Hepatocyte (in vitro differentiated cells): ENCODE measurements at regions not wholly inside any gene's neighbourhood (a gene's known extent, or its start where the extent isn't known, plus 50 kb on each side); places are given as distances from the start of the nearest gene placed in this dataset.
"Not testable (repeated sequence)": the region's sequence is repeated elsewhere in the genome, so short reads cannot be mapped to it uniquely, and the experiment has no call there.

Experiments used
- DNase-seq: peaks from one replicate; pipeline ENCODE4 v3.0.0-alpha.2; 2016; ENCODE audit warnings: low spot score
- H2AFZ ChIP-seq: fragments of 200-600 bp; sonication (generic); 2 replicates; pipeline ENCODE4 v1.6.0; 2016; ENCODE audit warnings: antibody characterized with exemption, mild to moderate bottlenecking
- H3K27ac ChIP-seq: fragments of 200-600 bp; sonication (generic); 2 replicates; pipeline ENCODE4 v1.5.1; 2016; ENCODE audit warnings: mild to moderate bottlenecking
- H3K27me3 ChIP-seq: fragments of 200-600 bp; sonication (generic); 2 replicates; pipeline ENCODE4 v1.6.1; 2016
- H3K36me3 ChIP-seq: fragments of 200-600 bp; sonication (generic); replicated peaks from 2 replicates; pipeline ENCODE4 v1.5.1; 2016; ENCODE audit warnings: low read depth; ENCODE audit not compliant: insufficient read depth
- H3K4me1 ChIP-seq: fragments of 200-600 bp; sonication (generic); 2 replicates; pipeline ENCODE4 v1.5.1; 2016; ENCODE audit warnings: mild to moderate bottlenecking, moderate library complexity; ENCODE audit not compliant: insufficient read depth
- H3K4me2 ChIP-seq: fragments of 200-600 bp; sonication (generic); 2 replicates; pipeline ENCODE4 v1.6.0; 2016
- H3K4me3 ChIP-seq: fragments of 200-600 bp; sonication (generic); 2 replicates; pipeline ENCODE4 v1.5.1; 2016; ENCODE audit warnings: mild to moderate bottlenecking
- H3K79me2 ChIP-seq: fragments of 200-600 bp; sonication (generic); 2 replicates; pipeline ENCODE4 v1.6.0; 2017; ENCODE audit warnings: mild to moderate bottlenecking
- H3K9me2 ChIP-seq: fragments of 200-600 bp; sonication (generic); replicated peaks from 2 replicates; pipeline ENCODE4 v1.6.0; 2017; ENCODE audit warnings: mild to moderate bottlenecking; ENCODE audit not compliant: insufficient read depth
- H3K9me3 ChIP-seq: fragments of 200-600 bp; sonication (generic); 2 replicates; pipeline ENCODE4 v1.5.1; 2016; ENCODE audit warnings: low read depth, mild to moderate bottlenecking
- H4K20me1 ChIP-seq: fragments of 200-600 bp; sonication (generic); 2 replicates; pipeline ENCODE4 v1.6.0; 2016; ENCODE audit warnings: mild to moderate bottlenecking; ENCODE audit not compliant: insufficient read depth, poor library complexity, severe bottlenecking
- CTCF ChIP-seq: fragments of 200-600 bp; sonication (generic); IDR thresholded peaks from 2 replicates; pipeline ENCODE4 v1.5.1; 2016; ENCODE audit warnings: antibody characterized with exemption, mild to moderate bottlenecking; ENCODE audit not compliant: poor library complexity
- EZH2 ChIP-seq: fragments of 200-600 bp; sonication (generic); IDR thresholded peaks from 2 replicates; pipeline ENCODE4 v1.6.1; 2016; ENCODE audit warnings: antibody characterized with exemption, mild to moderate bottlenecking, borderline replicate concordance
- EZH2phosphoT487 ChIP-seq: fragments of 200-600 bp; sonication (generic); IDR thresholded peaks from one replicate; pipeline ENCODE4 v1.6.1; 2018; ENCODE audit warnings: antibody characterized with exemption, mild to moderate bottlenecking, low read depth, moderate library complexity; ENCODE audit not compliant: unreplicated experiment, severe bottlenecking
- whole genome bisulfite sequencing: methylation state at CpG from one replicate; pipeline ENCODE4 v1.1.6; 2016; ENCODE audit warnings: low lambda C conversion rate; ENCODE audit errors: missing lambda C conversion rate; 5-methylcytosine and 5-hydroxymethylcytosine counted together

GRCh38 chr13:44054525-44054924, 174.8 kb downstream of the LACC1 start:
- Histone ChIP-seq H3K4me2 (no peak overlapping the region), H3K27me3 (no peaks in the 10 kb centered on the region), H3K9me3 (no peaks in the 10 kb centered on the region), H3K4me3 (no peak overlapping the region), H3K9me2 (no peaks in the 10 kb centered on the region), H3K36me3 (no peaks in the 10 kb centered on the region), H2AFZ (no peak overlapping the region), H3K4me1 (peaks cover 25% of the 10 kb centered on the region), H3K27ac (no peak overlapping the region), H4K20me1 (no peaks in the 10 kb centered on the region), H3K79me2 (no peaks in the 10 kb centered on the region)
- no peak for DNase-seq
- TF ChIP-seq EZH2: no peak
- no peak for TF ChIP-seq EZH2phosphoT487
- no peak for TF ChIP-seq CTCF
- 91% methylated on average over 1 of the region's 1 CpG for WGBS

GRCh38 chr13:44055681-44056080, 176.0 kb downstream of the LACC1 start:
- 22% methylated on average over 6 of the region's 6 CpGs for WGBS
- H3K27me3 ChIP-seq, H4K20me1 ChIP-seq, H3K27ac ChIP-seq, H3K4me3 ChIP-seq, H3K79me2 ChIP-seq, H3K36me3 ChIP-seq, H3K9me3 ChIP-seq, H3K9me2 ChIP-seq, DNase-seq: not testable (repeated sequence)
- peak overlapping the region; percentile 65 for H3K4me2 ChIP-seq
- peaks cover 25% of the 10 kb centered on the region for H3K4me1 ChIP-seq
- peak overlapping the region; percentile 55 for H2AFZ ChIP-seq

- H3K4me2 ChIP-seq: no peak overlapping the region
- no peaks in the 10 kb centered on the region for H3K36me3 ChIP-seq
- no peak for TF ChIP-seq EZH2phosphoT487
- no peak for TF ChIP-seq CTCF
- no peak for TF ChIP-seq EZH2
- DNase-seq: no peak
- no peaks in the 10 kb centered on the region for H3K9me3 ChIP-seq
- WGBS: 91% methylated on average over 4 of the region's 4 CpGs
- H3K79me2 ChIP-seq: no peaks in the 10 kb centered on the region
- no peaks in the 10 kb centered on the region for H3K27me3 ChIP-seq
- no peak overlapping the region for H2AFZ ChIP-seq
- H3K9me2 ChIP-seq: no peaks in the 10 kb centered on the region
- peaks cover 7% of the 10 kb centered on the region for H3K4me1 ChIP-seq
- no peak overlapping the region for H3K27ac ChIP-seq
- no peaks in the 10 kb centered on the region for H4K20me1 ChIP-seq
- H3K4me3 ChIP-seq: no peak overlapping the region
Measured at GRCh38 chr13:44058067-44058466, 178.4 kb downstream of the LACC1 start.

- no peaks in the 10 kb centered on the region for H3K9me2 ChIP-seq
- no peak for DNase-seq
- H3K27ac ChIP-seq: peak overlapping the region; percentile 46
- no peaks in the 10 kb centered on the region for H3K9me3 ChIP-seq
- no peak overlapping the region for H3K4me3 ChIP-seq
- no peaks in the 10 kb centered on the region for H4K20me1 ChIP-seq
- H3K27me3 ChIP-seq: no peaks in the 10 kb centered on the region
- 28% methylated on average over 1 of the region's 1 CpG for WGBS
- H3K4me2 ChIP-seq: no peak overlapping the region
- H2AFZ ChIP-seq: no peak overlapping the region
- TF ChIP-seq EZH2: no peak
- no peaks in the 10 kb centered on the region for H3K79me2 ChIP-seq
- no peaks in the 10 kb centered on the region for H3K36me3 ChIP-seq
- peaks cover 2% of the 10 kb centered on the region for H3K4me1 ChIP-seq
Measured at GRCh38 chr13:44058624-44059215, 179.0 kb downstream of the LACC1 start.
